ENCODE measurements at regions not wholly inside any gene's neighbourhood (a gene's known extent, or its start where the extent isn't known, plus 50 kb on each side); places are given as distances from the start of the nearest gene placed in this dataset.

- H3K4me1 ChIP-seq = no peaks in the 10 kb centered on the region
- 93% methylated on average over 10 of the region's 10 CpGs for WGBS
- H3K9me3 ChIP-seq = peaks cover 0 to 5% (median 0%) of the 10 kb centered on the region in 4 donors
- no peak overlapping the region for H3K27ac ChIP-seq (replicated peaks in 1 of 4)
- H3K36me3 ChIP-seq = no peaks in the 10 kb centered on the region
- DNase-seq (ENCODE audit: extremely low spot score) = no peak
- no peaks in the 10 kb centered on the region for H3K27me3 ChIP-seq
- intact Hi-C loops (cut with DNase I) = no loop called here
- no peak for TF ChIP-seq POLR2AphosphoS5 (IDR thresholded peaks at IDR 0.05)
- TF ChIP-seq CTCF (IDR thresholded peaks at IDR 0.05) = no peak
- no peak overlapping the region for H3K4me3 ChIP-seq
Measured at GRCh38 chr3:76873532-76874242, 166.2 kb upstream of the ROBO2 start.

- Histone ChIP-seq H3K27me3 (no peaks in the 10 kb centered on the region), H3K36me3 (no peaks in the 10 kb centered on the region), H3K27ac (replicated peaks in 1 of 4) (no peak overlapping the region), H3K4me1 (no peaks in the 10 kb centered on the region), H3K4me3 (no peak overlapping the region), H3K9me3 (peaks cover 0 to 5% (median 0%) of the 10 kb centered on the region in 4 donors)
- TF ChIP-seq POLR2A (IDR thresholded peaks at IDR 0.05; ENCODE audit: low read depth) (no peak), EP300 (IDR thresholded peaks at IDR 0.05) (no peak), POLR2AphosphoS5 (IDR thresholded peaks at IDR 0.05) (no peak), CTCF (IDR thresholded peaks at IDR 0.05) (no peak)
- DNase-seq (ENCODE audit: extremely low spot score) = no peak
- WGBS = 90% methylated on average over 3 of the region's 3 CpGs
- intact Hi-C loops (cut with DNase I) = no loop called here
Measured at GRCh38 chr3:76879959-76880358, 159.9 kb upstream of the ROBO2 start.

GRCh38 chr3:76886761-76887500, 153.0 kb upstream of the ROBO2 start:
- no peak for TF ChIP-seq CTCF (IDR thresholded peaks at IDR 0.05)
- no peak for TF ChIP-seq POLR2AphosphoS5 (IDR thresholded peaks at IDR 0.05)
- no peak for TF ChIP-seq EP300 (IDR thresholded peaks at IDR 0.05)
- TF ChIP-seq POLR2A (IDR thresholded peaks at IDR 0.05; ENCODE audit: low read depth) = no peak
- Histone ChIP-seq H3K27me3 (no peaks in the 10 kb centered on the region), H3K27ac (replicated peaks in 1 of 4) (no peak overlapping the region), H3K4me1 (no peaks in the 10 kb centered on the region), H3K9me3 (no peaks in the 10 kb centered on the region), H3K4me3 (no peak overlapping the region), H3K36me3 (no peaks in the 10 kb centered on the region)
- 86% methylated on average over 3 of the region's 3 CpGs for WGBS
- intact Hi-C loops (cut with DNase I) = no loop called here
- no peak for DNase-seq (ENCODE audit: extremely low spot score)

- 35% methylated on average over 1 of the region's 1 CpG for WGBS
- intact Hi-C loops (cut with DNase I) = no loop called here
- no peak for TF ChIP-seq POLR2AphosphoS5 (IDR thresholded peaks at IDR 0.05)
- no peak for TF ChIP-seq EP300 (IDR thresholded peaks at IDR 0.05)
- TF ChIP-seq CTCF (IDR thresholded peaks at IDR 0.05) = no peak
- no peak for TF ChIP-seq POLR2A (IDR thresholded peaks at IDR 0.05; ENCODE audit: low read depth)
Measured at GRCh38 chr3:76888856-76889255, 151.0 kb upstream of the ROBO2 start.

More at GRCh38 chr3:76888856-76889255, 151.0 kb upstream of the ROBO2 start:
- no peak overlapping the region for H3K27ac ChIP-seq (replicated peaks in 1 of 4)
- no peaks in the 10 kb centered on the region for H3K9me3 ChIP-seq
- no peaks in the 10 kb centered on the region for H3K4me1 ChIP-seq
- H3K27me3 ChIP-seq = no peaks in the 10 kb centered on the region
- no peak for DNase-seq (ENCODE audit: extremely low spot score)
- H3K36me3 ChIP-seq = no peaks in the 10 kb centered on the region
- H3K4me3 ChIP-seq = no peak overlapping the region

Measured in esophagus muscularis mucosa (tissue), 4 donors.